ENCODE measurements at regions not wholly inside any gene's neighbourhood (a gene's known extent, or its start where the extent isn't known, plus 50 kb on each side); places are given as distances from the start of the nearest gene placed in this dataset.

DNA sequence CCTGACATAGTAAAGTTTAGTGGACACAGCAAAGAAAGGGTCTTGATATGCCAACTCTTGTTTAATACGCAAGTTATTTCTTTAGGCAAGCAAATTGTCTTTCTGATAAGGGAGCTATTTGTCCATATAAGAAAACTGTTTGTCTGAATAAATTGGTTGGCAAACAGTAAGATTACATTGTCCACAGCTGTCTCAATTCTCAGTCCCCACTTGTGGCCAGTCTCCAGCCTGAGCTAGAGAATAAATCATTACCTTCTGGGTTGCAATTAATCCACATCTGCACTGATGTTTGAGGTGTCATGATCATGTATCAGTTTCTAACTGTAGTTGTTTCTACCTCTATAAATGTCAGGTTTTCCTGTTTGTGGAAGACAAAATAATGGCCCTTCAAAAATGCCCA lies 60.0 kb upstream of the TNR start:
- DNase-seq, result no peak
- H3K4me3 ChIP-seq (ENCODE audit: low read length), result no peak overlapping the region
- Mint-ChIP-seq H3K4me1 (peaks cover 34% of the 10 kb centered on the region), H3K9me3 (no peaks in the 10 kb centered on the region), H3K4me3 (no peak overlapping the region), H3K27ac (no peak overlapping the region), H3K27me3 (ENCODE audit: insufficient read depth) (no peaks in the 10 kb centered on the region), H3K36me3 (ENCODE audit: low read depth) (no peaks in the 10 kb centered on the region)
- peaks cover 5% of the 10 kb centered on the region for H3K4me1 ChIP-seq (ENCODE audit: control insufficient read depth, insufficient read depth, low read length)
- H3K27me3 ChIP-seq (ENCODE audit: control insufficient read depth, insufficient read depth, low read length, poor library complexity, severe bottlenecking), result no peaks in the 10 kb centered on the region
- no peak overlapping the region for H3K27ac ChIP-seq (ENCODE audit: low read depth, low read length)
- no peaks in the 10 kb centered on the region for H3K36me3 ChIP-seq (ENCODE audit: control insufficient read depth, insufficient read depth, low read length)
- no peak overlapping the region for H3K9ac ChIP-seq (ENCODE audit: extremely low read depth, low read length, poor library complexity, severe bottlenecking)
- 98 to 100% methylated on average over 1 of the region's 1 CpG for WGBS, 2 experiments (ENCODE audit: insufficient coverage in 1 of 2, insufficient read length in 1 of 2)
- TF ChIP-seq, protein P1, sequence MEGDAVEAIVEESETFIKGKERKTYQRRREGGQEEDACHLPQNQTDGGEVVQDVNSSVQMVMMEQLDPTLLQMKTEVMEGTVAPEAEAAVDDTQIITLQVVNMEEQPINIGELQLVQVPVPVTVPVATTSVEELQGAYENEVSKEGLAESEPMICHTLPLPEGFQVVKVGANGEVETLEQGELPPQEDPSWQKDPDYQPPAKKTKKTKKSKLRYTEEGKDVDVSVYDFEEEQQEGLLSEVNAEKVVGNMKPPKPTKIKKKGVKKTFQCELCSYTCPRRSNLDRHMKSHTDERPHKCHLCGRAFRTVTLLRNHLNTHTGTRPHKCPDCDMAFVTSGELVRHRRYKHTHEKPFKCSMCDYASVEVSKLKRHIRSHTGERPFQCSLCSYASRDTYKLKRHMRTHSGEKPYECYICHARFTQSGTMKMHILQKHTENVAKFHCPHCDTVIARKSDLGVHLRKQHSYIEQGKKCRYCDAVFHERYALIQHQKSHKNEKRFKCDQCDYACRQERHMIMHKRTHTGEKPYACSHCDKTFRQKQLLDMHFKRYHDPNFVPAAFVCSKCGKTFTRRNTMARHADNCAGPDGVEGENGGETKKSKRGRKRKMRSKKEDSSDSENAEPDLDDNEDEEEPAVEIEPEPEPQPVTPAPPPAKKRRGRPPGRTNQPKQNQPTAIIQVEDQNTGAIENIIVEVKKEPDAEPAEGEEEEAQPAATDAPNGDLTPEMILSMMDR (conservative IDR thresholded peaks at IDR 0.05), result no peak
- H3K9me3 ChIP-seq (ENCODE audit: control insufficient read depth, low read length), result peaks cover 3% of the 10 kb centered on the region

DNA sequence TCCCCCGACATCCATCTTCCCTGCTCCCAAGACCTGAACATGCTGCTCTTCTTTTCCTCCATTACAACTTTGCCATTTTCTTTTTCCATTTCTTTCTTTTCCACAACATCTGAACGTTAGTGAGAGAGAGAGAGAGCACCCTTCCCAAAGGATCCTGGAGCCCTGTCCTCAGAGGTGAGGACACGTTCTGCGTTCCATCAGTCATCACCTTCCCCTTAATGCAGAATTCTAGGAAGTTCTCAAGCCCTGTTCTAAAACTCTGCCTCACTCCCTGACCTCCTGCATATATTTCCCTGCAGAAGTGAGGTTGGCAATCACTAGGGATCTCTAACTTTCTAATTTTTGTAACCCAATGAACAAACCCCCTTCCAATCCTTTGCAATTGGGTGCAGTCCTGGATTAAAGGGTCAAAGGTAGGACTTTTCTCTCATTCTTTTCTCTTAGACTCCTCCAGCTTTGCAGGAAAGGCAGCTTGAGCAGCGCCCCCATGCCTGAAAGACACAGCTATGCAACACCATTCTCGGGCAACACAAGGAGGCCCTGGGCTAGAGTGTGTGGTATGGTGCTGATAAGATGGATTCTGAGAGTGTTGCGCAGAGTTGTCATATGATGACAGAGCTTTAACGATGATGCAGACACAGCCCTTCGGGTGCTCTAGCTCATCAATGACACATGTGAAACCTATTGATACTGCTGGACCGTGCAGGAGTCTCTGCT lies 59.2 kb upstream of the TNR start:
- no peaks in the 10 kb centered on the region for H3K27me3 ChIP-seq (ENCODE audit: control insufficient read depth, insufficient read depth, low read length, poor library complexity, severe bottlenecking)
- TF ChIP-seq, protein P1 (conservative IDR thresholded peaks at IDR 0.05), result peak; percentile 59
- no peaks in the 10 kb centered on the region for H3K9me3 Mint-ChIP-seq
- no peak overlapping the region for H3K4me3 Mint-ChIP-seq
- no peaks in the 10 kb centered on the region for H3K36me3 Mint-ChIP-seq (ENCODE audit: low read depth)
- no peak overlapping the region for H3K27ac ChIP-seq (ENCODE audit: low read depth, low read length)
- peak; percentile 62 for DNase-seq
- H3K4me1 Mint-ChIP-seq, result peaks cover 32% of the 10 kb centered on the region
- H3K9ac ChIP-seq (ENCODE audit: extremely low read depth, low read length, poor library complexity, severe bottlenecking), result no peak overlapping the region
- WGBS, 2 experiments (ENCODE audit: insufficient coverage in 1 of 2, insufficient read length in 1 of 2), result 88 to 93% methylated on average over 8 to 10 of the region's 10 CpGs
- peaks cover 2% of the 10 kb centered on the region for H3K4me1 ChIP-seq (ENCODE audit: control insufficient read depth, insufficient read depth, low read length)
- no peaks in the 10 kb centered on the region for H3K36me3 ChIP-seq (ENCODE audit: control insufficient read depth, insufficient read depth, low read length)
- H3K4me3 ChIP-seq (ENCODE audit: low read length), result no peak overlapping the region
- peaks cover 3% of the 10 kb centered on the region for H3K9me3 ChIP-seq (ENCODE audit: control insufficient read depth, low read length)
- H3K27ac Mint-ChIP-seq, result no peak overlapping the region
- H3K27me3 Mint-ChIP-seq (ENCODE audit: insufficient read depth), result no peaks in the 10 kb centered on the region

DNA sequence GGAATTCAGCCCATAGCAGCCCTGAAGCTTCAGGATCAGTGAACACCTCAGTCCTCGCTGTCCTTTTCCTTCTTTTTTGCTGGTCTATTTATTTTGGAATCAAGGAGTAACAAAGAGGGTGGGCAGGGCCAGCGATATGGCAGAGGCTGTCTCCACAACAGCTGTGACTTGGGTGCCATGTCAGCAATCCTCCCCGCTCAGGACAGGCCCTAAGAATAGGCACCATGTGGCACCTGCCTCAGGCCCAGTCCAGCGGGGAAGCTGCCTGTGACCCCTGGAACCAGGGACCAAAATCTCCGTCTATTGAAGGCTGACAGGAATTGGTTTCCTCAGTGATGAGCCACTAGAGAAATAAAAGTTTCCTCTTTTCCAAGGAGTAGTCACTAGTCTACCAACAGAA lies 58.6 kb upstream of the TNR start:
- TF ChIP-seq, protein P1 (conservative IDR thresholded peaks at IDR 0.05), result no peak
- peaks cover 31% of the 10 kb centered on the region for H3K4me1 Mint-ChIP-seq

More for the DNA sequence above, 58.6 kb upstream of the TNR start:
- Mint-ChIP-seq H3K4me3 (no peak overlapping the region), H3K27me3 (ENCODE audit: insufficient read depth) (no peaks in the 10 kb centered on the region), H3K27ac (no peak overlapping the region), H3K36me3 (ENCODE audit: low read depth) (no peaks in the 10 kb centered on the region), H3K9me3 (no peaks in the 10 kb centered on the region)
- H3K27ac ChIP-seq (ENCODE audit: low read depth, low read length), result no peak overlapping the region
- no peak overlapping the region for H3K4me3 ChIP-seq (ENCODE audit: low read length)
- H3K36me3 ChIP-seq (ENCODE audit: control insufficient read depth, insufficient read depth, low read length), result no peaks in the 10 kb centered on the region
- no peaks in the 10 kb centered on the region for H3K27me3 ChIP-seq (ENCODE audit: control insufficient read depth, insufficient read depth, low read length, poor library complexity, severe bottlenecking)
- no peak for DNase-seq
- no peak overlapping the region for H3K9ac ChIP-seq (ENCODE audit: extremely low read depth, low read length, poor library complexity, severe bottlenecking)
- peaks cover 3% of the 10 kb centered on the region for H3K9me3 ChIP-seq (ENCODE audit: control insufficient read depth, low read length)
- WGBS, 2 experiments (ENCODE audit: insufficient coverage in 1 of 2, insufficient read length in 1 of 2), result 50 to 75% methylated on average over 2 to 5 of the region's 5 CpGs
- H3K4me1 ChIP-seq (ENCODE audit: control insufficient read depth, insufficient read depth, low read length), result peaks cover 7% of the 10 kb centered on the region

Measured in endodermal cell (in vitro differentiated cells).